ENCODE measurements at regions not wholly inside any gene's neighbourhood (a gene's known extent, or its start where the extent isn't known, plus 50 kb on each side); places are given as distances from the start of the nearest gene placed in this dataset.

- no peak for DNase-seq (ENCODE audit: low read depth in 1 of 2, low spot score in 1 of 2)
- no peak overlapping the region for H3K27ac ChIP-seq (replicated peaks)
- H3K27me3 ChIP-seq (ENCODE audit: insufficient read depth, poor library complexity, severe bottlenecking), result no peaks in the 10 kb centered on the region
- TF ChIP-seq CTCF (IDR thresholded peaks at IDR 0.05; ENCODE audit: insufficient read depth, low read length), result no peak
- TF ChIP-seq SPI1 (IDR thresholded peaks at IDR 0.05; ENCODE audit: borderline replicate concordance, low read depth), result no peak
- TF ChIP-seq GABPA (IDR thresholded peaks at IDR 0.05; ENCODE audit: low read depth), result no peak
- TF ChIP-seq POLR2AphosphoS5 (IDR thresholded peaks at IDR 0.05; ENCODE audit: low read depth), result no peak
- no peak for TF ChIP-seq REST (IDR thresholded peaks at IDR 0.05; ENCODE audit: insufficient replicate concordance, low read depth)
- no peak overlapping the region for H3K4me3 ChIP-seq (replicated peaks; ENCODE audit: insufficient read depth, low read length)
These were observed 60.7 kb upstream of the BCAT1 start for GRCh38 chr12:25009496-25010092.

DNA sequence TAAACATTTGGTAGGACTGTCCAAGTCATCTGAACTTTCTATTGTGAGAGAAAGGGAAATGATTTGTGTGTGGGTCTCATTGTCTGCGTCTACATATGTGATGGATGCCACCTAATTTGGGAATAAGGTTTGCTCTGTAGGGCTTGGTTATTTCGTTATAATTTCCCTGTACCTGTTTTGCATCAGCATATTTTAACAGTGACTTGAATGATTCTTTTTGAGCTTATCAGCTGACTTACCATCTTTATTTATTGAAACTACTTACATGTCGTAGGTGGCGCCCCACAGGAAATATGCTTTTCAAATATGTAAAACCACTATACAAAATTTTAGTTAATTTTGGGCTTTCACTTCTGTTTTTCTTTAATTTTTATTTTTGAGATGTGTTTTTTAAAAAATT, 56.5 kb upstream of the BCAT1 start:
- no peak for TF ChIP-seq SPI1 (IDR thresholded peaks at IDR 0.05; ENCODE audit: borderline replicate concordance, low read depth)
- Histone ChIP-seq H3K27ac (replicated peaks) (no peak overlapping the region), H3K4me3 (replicated peaks; ENCODE audit: insufficient read depth, low read length) (no peak overlapping the region), H3K27me3 (ENCODE audit: insufficient read depth, poor library complexity, severe bottlenecking) (no peaks in the 10 kb centered on the region)
- DNase-seq (ENCODE audit: low read depth in 1 of 2, low spot score in 1 of 2), result no peak

- TF ChIP-seq REST (IDR thresholded peaks at IDR 0.05; ENCODE audit: insufficient replicate concordance, low read depth) (no peak), POLR2AphosphoS5 (IDR thresholded peaks at IDR 0.05; ENCODE audit: low read depth) (no peak), CTCF (IDR thresholded peaks at IDR 0.05; ENCODE audit: insufficient read depth, low read length) (no peak), SPI1 (IDR thresholded peaks at IDR 0.05; ENCODE audit: borderline replicate concordance, low read depth) (no peak), GABPA (IDR thresholded peaks at IDR 0.05; ENCODE audit: low read depth) (no peak)
- no peak for DNase-seq (ENCODE audit: low read depth in 1 of 2, low spot score in 1 of 2)
- no peak overlapping the region for H3K27ac ChIP-seq (replicated peaks)
- H3K4me3 ChIP-seq (replicated peaks; ENCODE audit: insufficient read depth, low read length), result no peak overlapping the region
- H3K27me3 ChIP-seq (ENCODE audit: insufficient read depth, poor library complexity, severe bottlenecking), result no peaks in the 10 kb centered on the region
These were observed 55.5 kb upstream of the BCAT1 start for GRCh38 chr12:25004447-25004846.

GRCh38 chr12:25001311-25001710, 52.4 kb upstream of the BCAT1 start:
- no peak overlapping the region for H3K27ac ChIP-seq (replicated peaks)
- TF ChIP-seq POLR2AphosphoS5 (IDR thresholded peaks at IDR 0.05; ENCODE audit: low read depth) (no peak), GABPA (IDR thresholded peaks at IDR 0.05; ENCODE audit: low read depth) (no peak), SPI1 (IDR thresholded peaks at IDR 0.05; ENCODE audit: borderline replicate concordance, low read depth) (no peak), CTCF (IDR thresholded peaks at IDR 0.05; ENCODE audit: insufficient read depth, low read length) (no peak), REST (IDR thresholded peaks at IDR 0.05; ENCODE audit: insufficient replicate concordance, low read depth) (no peak)
- H3K27me3 ChIP-seq (ENCODE audit: insufficient read depth, poor library complexity, severe bottlenecking), result no peaks in the 10 kb centered on the region
- DNase-seq (ENCODE audit: low read depth in 1 of 2, low spot score in 1 of 2), result no peak
- no peak overlapping the region for H3K4me3 ChIP-seq (replicated peaks; ENCODE audit: insufficient read depth, low read length)

Measured in HL-60 (cell line).